Panc1 (cell line): ENCODE measurements at regions not wholly inside any gene's neighbourhood (a gene's known extent, or its start where the extent isn't known, plus 50 kb on each side); places are given as distances from the start of the nearest gene placed in this dataset.

Experiments
- POLR2AphosphoS5 ChIP-seq: IDR thresholded peaks from 2 replicates; pipeline ENCODE4 v1.6.1; 2012; ENCODE audit warnings: mild to moderate bottlenecking, low read depth, low read length, moderate library complexity
- SIN3A ChIP-seq: IDR thresholded peaks from 2 replicates; pipeline ENCODE4 v1.6.1; 2012; ENCODE audit warnings: low read depth, mild to moderate bottlenecking, low read length, moderate library complexity, borderline replicate concordance; ENCODE audit not compliant: insufficient read depth
- TCF7L2 ChIP-seq: IDR thresholded peaks from 2 replicates; pipeline ENCODE4 v1.6.1; 2011; ENCODE audit warnings: mild to moderate bottlenecking, low read depth, low read length, inconsistent platforms
- TF ChIP-seq, protein P1 (sequence below): fragments of 450-650 bp; IDR thresholded peaks from 2 replicates; pipeline ENCODE4 v1.5.1; 2017; ENCODE audit warnings: mild to moderate bottlenecking
- TF ChIP-seq, protein P2 (sequence below), 2 experiments: IDR thresholded peaks; 2 replicates each; pipeline ENCODE4 v1.6.1; 2011 to 2012; ENCODE audit warnings: low read depth in 2 of 2, control low read depth in 1 of 2, low read length in 1 of 2, mild to moderate bottlenecking in 1 of 2, moderate library complexity in 1 of 2; ENCODE audit not compliant: insufficient read depth in 1 of 2

DNA sequence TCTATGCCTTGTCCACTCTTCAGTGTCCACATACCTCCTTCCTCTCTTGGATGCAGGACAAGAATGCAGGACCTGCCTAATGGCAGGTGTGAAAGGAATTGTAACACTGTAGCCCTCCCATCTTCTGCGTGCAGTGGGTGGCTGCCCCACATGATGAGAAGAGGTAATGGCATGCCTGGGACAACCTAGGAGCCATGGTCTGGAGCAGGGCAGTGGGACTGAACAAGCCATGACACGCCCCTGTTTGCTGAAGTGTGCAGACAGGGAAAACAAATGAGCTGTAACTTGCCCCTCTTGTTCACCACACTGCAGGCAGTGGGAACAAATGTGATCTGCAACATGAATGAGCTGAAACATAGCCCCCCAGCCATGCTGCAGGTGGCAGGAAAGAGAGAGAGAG, 192.2 kb downstream of the PCDH17 start:
- TF ChIP-seq, protein P1, sequence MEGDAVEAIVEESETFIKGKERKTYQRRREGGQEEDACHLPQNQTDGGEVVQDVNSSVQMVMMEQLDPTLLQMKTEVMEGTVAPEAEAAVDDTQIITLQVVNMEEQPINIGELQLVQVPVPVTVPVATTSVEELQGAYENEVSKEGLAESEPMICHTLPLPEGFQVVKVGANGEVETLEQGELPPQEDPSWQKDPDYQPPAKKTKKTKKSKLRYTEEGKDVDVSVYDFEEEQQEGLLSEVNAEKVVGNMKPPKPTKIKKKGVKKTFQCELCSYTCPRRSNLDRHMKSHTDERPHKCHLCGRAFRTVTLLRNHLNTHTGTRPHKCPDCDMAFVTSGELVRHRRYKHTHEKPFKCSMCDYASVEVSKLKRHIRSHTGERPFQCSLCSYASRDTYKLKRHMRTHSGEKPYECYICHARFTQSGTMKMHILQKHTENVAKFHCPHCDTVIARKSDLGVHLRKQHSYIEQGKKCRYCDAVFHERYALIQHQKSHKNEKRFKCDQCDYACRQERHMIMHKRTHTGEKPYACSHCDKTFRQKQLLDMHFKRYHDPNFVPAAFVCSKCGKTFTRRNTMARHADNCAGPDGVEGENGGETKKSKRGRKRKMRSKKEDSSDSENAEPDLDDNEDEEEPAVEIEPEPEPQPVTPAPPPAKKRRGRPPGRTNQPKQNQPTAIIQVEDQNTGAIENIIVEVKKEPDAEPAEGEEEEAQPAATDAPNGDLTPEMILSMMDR = no peak
- TF ChIP-seq POLR2AphosphoS5 (no peak), SIN3A (no peak), TCF7L2 (no peak)
- TF ChIP-seq, protein P2, sequence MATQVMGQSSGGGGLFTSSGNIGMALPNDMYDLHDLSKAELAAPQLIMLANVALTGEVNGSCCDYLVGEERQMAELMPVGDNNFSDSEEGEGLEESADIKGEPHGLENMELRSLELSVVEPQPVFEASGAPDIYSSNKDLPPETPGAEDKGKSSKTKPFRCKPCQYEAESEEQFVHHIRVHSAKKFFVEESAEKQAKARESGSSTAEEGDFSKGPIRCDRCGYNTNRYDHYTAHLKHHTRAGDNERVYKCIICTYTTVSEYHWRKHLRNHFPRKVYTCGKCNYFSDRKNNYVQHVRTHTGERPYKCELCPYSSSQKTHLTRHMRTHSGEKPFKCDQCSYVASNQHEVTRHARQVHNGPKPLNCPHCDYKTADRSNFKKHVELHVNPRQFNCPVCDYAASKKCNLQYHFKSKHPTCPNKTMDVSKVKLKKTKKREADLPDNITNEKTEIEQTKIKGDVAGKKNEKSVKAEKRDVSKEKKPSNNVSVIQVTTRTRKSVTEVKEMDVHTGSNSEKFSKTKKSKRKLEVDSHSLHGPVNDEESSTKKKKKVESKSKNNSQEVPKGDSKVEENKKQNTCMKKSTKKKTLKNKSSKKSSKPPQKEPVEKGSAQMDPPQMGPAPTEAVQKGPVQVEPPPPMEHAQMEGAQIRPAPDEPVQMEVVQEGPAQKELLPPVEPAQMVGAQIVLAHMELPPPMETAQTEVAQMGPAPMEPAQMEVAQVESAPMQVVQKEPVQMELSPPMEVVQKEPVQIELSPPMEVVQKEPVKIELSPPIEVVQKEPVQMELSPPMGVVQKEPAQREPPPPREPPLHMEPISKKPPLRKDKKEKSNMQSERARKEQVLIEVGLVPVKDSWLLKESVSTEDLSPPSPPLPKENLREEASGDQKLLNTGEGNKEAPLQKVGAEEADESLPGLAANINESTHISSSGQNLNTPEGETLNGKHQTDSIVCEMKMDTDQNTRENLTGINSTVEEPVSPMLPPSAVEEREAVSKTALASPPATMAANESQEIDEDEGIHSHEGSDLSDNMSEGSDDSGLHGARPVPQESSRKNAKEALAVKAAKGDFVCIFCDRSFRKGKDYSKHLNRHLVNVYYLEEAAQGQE (IDR thresholded peaks at IDR 0.05; ENCODE audit: insufficient read depth in 1 of 2, low read depth in 2 of 2, low read length in 1 of 2) = no peak
